ENCODE measurements at regions not wholly inside any gene's neighbourhood (a gene's known extent, or its start where the extent isn't known, plus 50 kb on each side); places are given as distances from the start of the nearest gene placed in this dataset.
"Not testable (repeated sequence)": the region's sequence is repeated elsewhere in the genome, so short reads cannot be mapped to it uniquely, and the experiment has no call there.

- peaks cover 16% of the 10 kb centered on the region for H3K27me3 Mint-ChIP-seq (ENCODE audit: low read depth)
- no peaks in the 10 kb centered on the region for H3K4me1 Mint-ChIP-seq (ENCODE audit: low read depth)
- H3K36me3 Mint-ChIP-seq (ENCODE audit: low read depth): peaks cover 1% of the 10 kb centered on the region
- H3K9me3 Mint-ChIP-seq: peaks cover 19% of the 10 kb centered on the region
- H3K27ac Mint-ChIP-seq: no peak overlapping the region
- CTCF ChIA-PET: no interaction called here
- no peak overlapping the region for H3K4me3 Mint-ChIP-seq
- intact Hi-C loops (cut with micrococcal nuclease): no loop called here
- DNase-seq: no peak
Observed at GRCh38 chr5:96203761-96204160, 229.3 kb downstream of the PCSK1 start.

GRCh38 chr5:96201503-96201902 lies 231.5 kb downstream of the PCSK1 start:
- Mint-ChIP-seq H3K27me3 (ENCODE audit: low read depth) (peaks cover 20% of the 10 kb centered on the region), H3K36me3 (ENCODE audit: low read depth) (no peaks in the 10 kb centered on the region), H3K27ac (no peak overlapping the region), H3K4me3 (no peak overlapping the region), H3K4me1 (ENCODE audit: low read depth) (no peaks in the 10 kb centered on the region), H3K9me3 (no peaks in the 10 kb centered on the region)
- intact Hi-C loops (cut with micrococcal nuclease): no loop called here
- DNase-seq: no peak
- CTCF ChIA-PET: no interaction called here

- no peak for DNase-seq
- no peaks in the 10 kb centered on the region for H3K36me3 Mint-ChIP-seq (ENCODE audit: low read depth)
- intact Hi-C loops (cut with micrococcal nuclease): no loop called here
- no peaks in the 10 kb centered on the region for H3K9me3 Mint-ChIP-seq
- CTCF ChIA-PET: no interaction called here
- H3K4me3 Mint-ChIP-seq: no peak overlapping the region
- H3K27me3 Mint-ChIP-seq (ENCODE audit: low read depth): peaks cover 23% of the 10 kb centered on the region
- H3K27ac Mint-ChIP-seq: no peak overlapping the region
- H3K4me1 Mint-ChIP-seq (ENCODE audit: low read depth): no peaks in the 10 kb centered on the region
Observed at GRCh38 chr5:96200641-96201040, 232.4 kb downstream of the PCSK1 start.

- intact Hi-C loops (cut with micrococcal nuclease): no loop called here
- no peaks in the 10 kb centered on the region for H3K9me3 Mint-ChIP-seq
- no peak for DNase-seq
- peaks cover 19% of the 10 kb centered on the region for H3K27me3 Mint-ChIP-seq (ENCODE audit: low read depth)
- no peak overlapping the region for H3K27ac Mint-ChIP-seq
- H3K36me3 Mint-ChIP-seq (ENCODE audit: low read depth): no peaks in the 10 kb centered on the region
- no peak overlapping the region for H3K4me3 Mint-ChIP-seq
- H3K4me1 Mint-ChIP-seq (ENCODE audit: low read depth): no peaks in the 10 kb centered on the region
- CTCF ChIA-PET: no interaction called here
Observed at GRCh38 chr5:96199713-96200183, 233.3 kb downstream of the PCSK1 start.

- H3K27ac Mint-ChIP-seq: no peak overlapping the region
- no peak overlapping the region for H3K4me3 Mint-ChIP-seq
- DNase-seq: no peak
- H3K9me3 Mint-ChIP-seq: no peaks in the 10 kb centered on the region
- intact Hi-C loops (cut with micrococcal nuclease): no loop called here
- CTCF ChIA-PET: no interaction called here
- peaks cover 22% of the 10 kb centered on the region for H3K27me3 Mint-ChIP-seq (ENCODE audit: low read depth)
- H3K36me3 Mint-ChIP-seq (ENCODE audit: low read depth): no peaks in the 10 kb centered on the region
- no peaks in the 10 kb centered on the region for H3K4me1 Mint-ChIP-seq (ENCODE audit: low read depth)
Observed at GRCh38 chr5:96198356-96199058, 234.5 kb downstream of the PCSK1 start.

GRCh38 chr5:96197767-96198166 lies 235.3 kb downstream of the PCSK1 start:
- DNase-seq; intact Hi-C loops (cut with micrococcal nuclease); H3K4me1 Mint-ChIP-seq (ENCODE audit: low read depth); CTCF ChIA-PET; H3K27ac Mint-ChIP-seq; H3K9me3 Mint-ChIP-seq; H3K36me3 Mint-ChIP-seq (ENCODE audit: low read depth); H3K4me3 Mint-ChIP-seq: not testable (repeated sequence)
- H3K27me3 Mint-ChIP-seq (ENCODE audit: low read depth): peaks cover 22% of the 10 kb centered on the region

- Mint-ChIP-seq H3K27ac (no peak overlapping the region), H3K36me3 (ENCODE audit: low read depth) (no peaks in the 10 kb centered on the region), H3K9me3 (no peaks in the 10 kb centered on the region), H3K4me1 (ENCODE audit: low read depth) (no peaks in the 10 kb centered on the region), H3K4me3 (no peak overlapping the region), H3K27me3 (ENCODE audit: low read depth) (peaks cover 22% of the 10 kb centered on the region)
- no peak for DNase-seq
- intact Hi-C loops (cut with micrococcal nuclease): no loop called here
- CTCF ChIA-PET: no interaction called here
Observed at GRCh38 chr5:96197347-96197746, 235.7 kb upstream of the ELL2 start.

GRCh38 chr5:96196890-96197289 lies 235.2 kb upstream of the ELL2 start:
- DNase-seq: no peak
- no peaks in the 10 kb centered on the region for H3K9me3 Mint-ChIP-seq
- no peak overlapping the region for H3K27ac Mint-ChIP-seq
- peaks cover 22% of the 10 kb centered on the region for H3K27me3 Mint-ChIP-seq (ENCODE audit: low read depth)
- H3K4me1 Mint-ChIP-seq (ENCODE audit: low read depth): no peaks in the 10 kb centered on the region
- H3K4me3 Mint-ChIP-seq: no peak overlapping the region
- CTCF ChIA-PET: no interaction called here
- no peaks in the 10 kb centered on the region for H3K36me3 Mint-ChIP-seq (ENCODE audit: low read depth)
- intact Hi-C loops (cut with micrococcal nuclease): no loop called here

- Mint-ChIP-seq H3K4me3 (no peak overlapping the region), H3K9me3 (no peaks in the 10 kb centered on the region), H3K27ac (no peak overlapping the region), H3K4me1 (ENCODE audit: low read depth) (no peaks in the 10 kb centered on the region), H3K36me3 (ENCODE audit: low read depth) (no peaks in the 10 kb centered on the region), H3K27me3 (ENCODE audit: low read depth) (peaks cover 22% of the 10 kb centered on the region)
- CTCF ChIA-PET: no interaction called here
- intact Hi-C loops (cut with micrococcal nuclease): no loop called here
- no peak for DNase-seq
Observed at GRCh38 chr5:96196407-96196806, 234.8 kb upstream of the ELL2 start.

- intact Hi-C loops (cut with micrococcal nuclease): no loop called here
- H3K27ac Mint-ChIP-seq: no peak overlapping the region
- H3K4me1 Mint-ChIP-seq (ENCODE audit: low read depth): no peaks in the 10 kb centered on the region
- H3K4me3 Mint-ChIP-seq: no peak overlapping the region
- no peaks in the 10 kb centered on the region for H3K36me3 Mint-ChIP-seq (ENCODE audit: low read depth)
- peaks cover 21% of the 10 kb centered on the region for H3K27me3 Mint-ChIP-seq (ENCODE audit: low read depth)
- CTCF ChIA-PET: interaction anchor here (0.9 kb wide), 1 partner anchor 9 kb away, joined by 3 read pairs; no protein-coding TSS in a partner anchor
- no peaks in the 10 kb centered on the region for H3K9me3 Mint-ChIP-seq
- no peak for DNase-seq
Observed at GRCh38 chr5:96195123-96195522, 233.5 kb upstream of the ELL2 start.

GRCh38 chr5:96194593-96194992 lies 232.9 kb upstream of the ELL2 start:
- Mint-ChIP-seq H3K4me3 (no peak overlapping the region), H3K4me1 (ENCODE audit: low read depth) (no peaks in the 10 kb centered on the region), H3K27ac (no peak overlapping the region)

GRCh38 chr5:96193946-96194345 lies 232.3 kb upstream of the ELL2 start:
- no peak overlapping the region for H3K4me3 Mint-ChIP-seq
- DNase-seq: no peak
- H3K4me1 Mint-ChIP-seq (ENCODE audit: low read depth): no peaks in the 10 kb centered on the region
- H3K9me3 Mint-ChIP-seq: no peaks in the 10 kb centered on the region
- CTCF ChIA-PET: no interaction called here
- intact Hi-C loops (cut with micrococcal nuclease): no loop called here
- no peak overlapping the region for H3K27ac Mint-ChIP-seq
- no peaks in the 10 kb centered on the region for H3K36me3 Mint-ChIP-seq (ENCODE audit: low read depth)
- peaks cover 27% of the 10 kb centered on the region for H3K27me3 Mint-ChIP-seq (ENCODE audit: low read depth)

More at GRCh38 chr5:96194593-96194992, 232.9 kb upstream of the ELL2 start:
- intact Hi-C loops (cut with micrococcal nuclease): no loop called here
- H3K27me3 Mint-ChIP-seq (ENCODE audit: low read depth): peaks cover 23% of the 10 kb centered on the region
- CTCF ChIA-PET: interaction anchor here (0.9 kb wide), 1 partner anchor 10 kb away, joined by 3 read pairs; no protein-coding TSS in a partner anchor
- no peaks in the 10 kb centered on the region for H3K9me3 Mint-ChIP-seq
- no peak for DNase-seq
- H3K36me3 Mint-ChIP-seq (ENCODE audit: low read depth): no peaks in the 10 kb centered on the region

GRCh38 chr5:96189987-96190386 lies 228.3 kb upstream of the ELL2 start:
- CTCF ChIA-PET: no interaction called here
- intact Hi-C loops (cut with micrococcal nuclease): no loop called here
- DNase-seq: no peak
- Mint-ChIP-seq H3K27me3 (ENCODE audit: low read depth) (peaks cover 21% of the 10 kb centered on the region), H3K4me1 (ENCODE audit: low read depth) (no peaks in the 10 kb centered on the region), H3K9me3 (peaks cover 7% of the 10 kb centered on the region), H3K27ac (no peak overlapping the region), H3K4me3 (no peak overlapping the region), H3K36me3 (ENCODE audit: low read depth) (no peaks in the 10 kb centered on the region)
